Stimulated activated CD8-positive, alpha-beta memory T cell treated with anti-CD3 and anti-CD28 coated beads, Interleukin-15, amount 100 ng/mL, for 4 hours (primary cell): ENCODE measurements at regions not wholly inside any gene's neighbourhood (a gene's known extent, or its start where the extent isn't known, plus 50 kb on each side); places are given as distances from the start of the nearest gene placed in this dataset.

Experiments used
- DNase-seq, 2 donors: peaks; one replicate each; pipeline ENCODE4 v3.0.0-alpha.2; 2020; ENCODE audit warnings: low read depth in 2 of 2

GRCh38 chr10:46227936-46228562 lies 58.7 kb upstream of the ANTXRL start:
- DNase-seq, result no peak

GRCh38 chr10:46228563-46229071 lies 58.2 kb upstream of the ANTXRL start:
- DNase-seq, result peak; percentile 17 to 25

GRCh38 chr10:46229144-46229563 lies 57.6 kb upstream of the ANTXRL start:
- DNase-seq, result no peak

GRCh38 chr10:46230615-46231014 lies 56.2 kb upstream of the ANTXRL start:
- no peak for DNase-seq

GRCh38 chr10:46231087-46231486 lies 55.7 kb upstream of the ANTXRL start:
- DNase-seq, result no peak

- DNase-seq, result no peak
Observed at GRCh38 chr10:46232084-46232483, 54.7 kb upstream of the ANTXRL start.

- DNase-seq, result no peak
Observed at GRCh38 chr10:46232666-46233065, 54.1 kb upstream of the ANTXRL start.

- no peak for DNase-seq
Observed at GRCh38 chr10:46233181-46233580, 53.6 kb upstream of the ANTXRL start.

GRCh38 chr10:46234026-46234425 lies 52.8 kb upstream of the ANTXRL start:
- no peak for DNase-seq

GRCh38 chr10:46234431-46235060 lies 52.3 kb upstream of the ANTXRL start:
- DNase-seq, result no peak

GRCh38 chr10:46235705-46236545 lies 50.9 kb upstream of the ANTXRL start:
- no peak for DNase-seq

- no peak for DNase-seq
Observed at GRCh38 chr10:46236546-46236887, 50.3 kb upstream of the ANTXRL start.

GRCh38 chr10:46236941-46237681 lies 49.7 kb upstream of the ANTXRL start:
- no peak for DNase-seq
